WTC11 (cell line): ENCODE measurements at regions not wholly inside any gene's neighbourhood (a gene's known extent, or its start where the extent isn't known, plus 50 kb on each side); places are given as distances from the start of the nearest gene placed in this dataset.

Experiments used
- ATF2 ChIP-seq: sonication (generic); formaldehyde crosslinking; IDR thresholded peaks from 2 replicates; pipeline ENCODE4 v1.8.1; 2022; ENCODE audit warnings: low read depth, missing genetic modification reagents, borderline replicate concordance
- CTCF ChIP-seq: fragments of 200-600 bp; IDR thresholded peaks from 2 replicates; pipeline ENCODE4 v1.8.0; 2022; ENCODE audit warnings: antibody characterized with exemption
- E2F4 ChIP-seq: sonication (generic); formaldehyde crosslinking; IDR thresholded peaks from 2 replicates; pipeline ENCODE4 v1.8.1; 2022; ENCODE audit warnings: low read depth, mild to moderate bottlenecking, moderate library complexity, missing genetic modification reagents, borderline replicate concordance
- ELF4 ChIP-seq: sonication (generic); formaldehyde crosslinking; IDR thresholded peaks from 2 replicates; pipeline ENCODE4 v1.8.1; 2022; ENCODE audit warnings: low read depth, mild to moderate bottlenecking, moderate library complexity, missing genetic modification reagents
- FOXK1 ChIP-seq: sonication (generic); formaldehyde crosslinking; IDR thresholded peaks from 2 replicates; pipeline ENCODE4 v1.8.0; 2022; ENCODE audit warnings: mild to moderate bottlenecking, moderate library complexity, missing genetic modification reagents
- NR2C2 ChIP-seq: sonication (generic); formaldehyde crosslinking; IDR thresholded peaks from 2 replicates; pipeline ENCODE4 v1.8.0; 2022; ENCODE audit warnings: mild to moderate bottlenecking, missing genetic modification reagents
- RELA ChIP-seq: sonication (generic); formaldehyde crosslinking; IDR thresholded peaks from 2 replicates; pipeline ENCODE4 v1.8.1; 2022; ENCODE audit warnings: missing genetic modification reagents, mild to moderate bottlenecking, borderline replicate concordance
- TEAD1 ChIP-seq: sonication (generic); formaldehyde crosslinking; IDR thresholded peaks from 2 replicates; pipeline ENCODE4 v1.8.0; 2022; ENCODE audit warnings: mild to moderate bottlenecking, missing genetic modification reagents

- TF ChIP-seq CTCF (no peak), NR2C2 (no peak), RELA (CRISPR knock-in tag) (no peak), ATF2 (CRISPR knock-in tag) (no peak), FOXK1 (CRISPR knock-in tag) (no peak), ELF4 (CRISPR knock-in tag) (no peak), E2F4 (CRISPR knock-in tag) (no peak), TEAD1 (CRISPR knock-in tag) (no peak)
These were observed 167.7 kb downstream of the TOMM20 start for GRCh38 chr1:234960722-234961455.
